ENCODE measurements at regions not wholly inside any gene's neighbourhood (a gene's known extent, or its start where the extent isn't known, plus 50 kb on each side); places are given as distances from the start of the nearest gene placed in this dataset.

DNA sequence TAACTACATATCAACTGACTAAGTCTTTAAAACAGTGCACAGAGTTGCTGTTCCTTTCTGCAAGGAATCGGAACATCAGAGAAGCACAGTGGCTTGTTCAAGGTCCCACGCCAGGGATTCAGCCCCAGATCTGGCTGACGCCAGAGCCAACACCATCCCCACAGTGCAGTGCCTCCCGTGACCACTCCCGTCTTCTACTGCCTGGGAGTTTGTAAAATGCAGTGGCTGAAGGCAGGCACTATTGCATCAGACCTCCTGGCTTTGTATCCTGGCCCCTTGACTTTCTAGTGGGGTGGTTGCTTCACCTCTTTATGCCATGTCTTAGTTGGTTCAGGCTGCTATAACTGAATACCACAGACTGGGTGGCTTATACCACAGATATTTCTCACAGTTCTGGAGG, 131.0 kb downstream of the NSG2 start:
- TF ChIP-seq CTCF (IDR thresholded peaks at IDR 0.05) (no peak), POLR2A (IDR thresholded peaks at IDR 0.05) (no peak), POLR2AphosphoS5 (IDR thresholded peaks at IDR 0.05; ENCODE audit: insufficient read depth in 1 of 2, low read depth in 1 of 2) (no peak)
